RCC 7860 (cell line): ENCODE measurements at regions not wholly inside any gene's neighbourhood (a gene's known extent, or its start where the extent isn't known, plus 50 kb on each side); places are given as distances from the start of the nearest gene placed in this dataset.

Experiments used
- DNase-seq: peaks from one replicate; pipeline ENCODE4 v3.0.0-alpha.2; 2015; ENCODE audit warnings: low spot score
- FAIRE-seq: peaks from 2 replicates; lab custom pipeline; 2012; peaks lifted over from hg19 to GRCh38; lab: Jason Lieb, UNC

DNA sequence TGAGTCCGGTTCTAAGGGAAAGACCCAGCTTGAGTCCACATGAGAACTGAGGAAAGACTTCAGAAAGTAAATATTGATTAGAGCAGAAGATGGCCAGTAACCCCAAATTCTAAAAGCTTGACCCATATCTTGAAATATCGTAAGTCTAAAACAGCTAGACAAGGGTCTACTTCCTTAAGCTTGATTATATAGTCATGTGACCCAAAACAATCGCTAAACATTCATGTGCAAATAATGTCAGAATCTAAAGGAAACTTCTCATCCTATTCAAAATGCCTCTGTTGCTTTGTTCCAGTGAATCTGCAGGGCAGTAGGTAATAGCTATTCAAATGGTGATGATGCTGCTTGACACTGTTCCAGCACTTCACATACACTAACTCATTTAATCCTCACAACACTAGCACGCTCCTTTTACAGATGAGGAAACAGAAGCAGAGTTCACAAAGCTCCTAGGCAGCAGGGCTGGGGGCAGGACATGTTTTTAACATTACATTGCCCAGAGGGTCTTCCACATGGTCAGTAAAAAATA lies 52.6 kb downstream of the TCF20 start:
- DNase-seq, result no peak
- FAIRE-seq, result no peak

DNA sequence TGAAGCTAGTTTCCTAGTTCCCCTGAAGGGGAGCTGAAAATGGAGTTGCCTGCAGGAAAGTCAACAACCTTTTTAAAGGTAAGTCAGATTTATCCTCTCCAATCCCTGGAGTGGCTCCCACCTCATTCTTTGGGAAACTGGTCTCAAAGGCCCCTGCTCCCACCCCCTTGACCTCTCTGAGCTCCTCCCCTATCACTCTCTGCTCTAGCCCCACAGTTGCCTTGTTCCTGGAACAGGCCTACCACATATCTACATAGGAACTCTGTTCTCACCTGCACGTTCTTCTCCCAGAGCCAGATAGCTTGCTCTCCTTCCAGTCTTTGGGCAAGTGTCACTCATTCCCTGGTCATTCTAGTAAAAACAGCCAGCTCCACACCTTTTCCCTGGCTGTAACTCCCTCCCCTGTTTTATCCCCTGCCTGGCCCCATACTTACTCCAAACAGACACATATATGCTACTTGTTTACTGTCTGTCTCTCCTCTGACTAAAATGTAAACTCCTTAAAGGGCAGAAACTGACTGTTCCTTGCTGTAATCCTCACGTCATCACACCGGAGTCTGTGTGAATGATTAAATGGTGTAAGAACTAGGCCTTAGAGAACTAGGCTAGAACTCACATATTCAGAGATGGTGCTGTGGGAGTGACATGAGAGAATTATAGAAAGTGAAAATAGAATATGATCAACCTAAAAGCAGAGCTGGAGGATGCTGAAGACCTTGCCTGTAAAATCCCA lies 53.3 kb downstream of the TCF20 start:
- DNase-seq, result no peak
- FAIRE-seq, result no peak

DNA sequence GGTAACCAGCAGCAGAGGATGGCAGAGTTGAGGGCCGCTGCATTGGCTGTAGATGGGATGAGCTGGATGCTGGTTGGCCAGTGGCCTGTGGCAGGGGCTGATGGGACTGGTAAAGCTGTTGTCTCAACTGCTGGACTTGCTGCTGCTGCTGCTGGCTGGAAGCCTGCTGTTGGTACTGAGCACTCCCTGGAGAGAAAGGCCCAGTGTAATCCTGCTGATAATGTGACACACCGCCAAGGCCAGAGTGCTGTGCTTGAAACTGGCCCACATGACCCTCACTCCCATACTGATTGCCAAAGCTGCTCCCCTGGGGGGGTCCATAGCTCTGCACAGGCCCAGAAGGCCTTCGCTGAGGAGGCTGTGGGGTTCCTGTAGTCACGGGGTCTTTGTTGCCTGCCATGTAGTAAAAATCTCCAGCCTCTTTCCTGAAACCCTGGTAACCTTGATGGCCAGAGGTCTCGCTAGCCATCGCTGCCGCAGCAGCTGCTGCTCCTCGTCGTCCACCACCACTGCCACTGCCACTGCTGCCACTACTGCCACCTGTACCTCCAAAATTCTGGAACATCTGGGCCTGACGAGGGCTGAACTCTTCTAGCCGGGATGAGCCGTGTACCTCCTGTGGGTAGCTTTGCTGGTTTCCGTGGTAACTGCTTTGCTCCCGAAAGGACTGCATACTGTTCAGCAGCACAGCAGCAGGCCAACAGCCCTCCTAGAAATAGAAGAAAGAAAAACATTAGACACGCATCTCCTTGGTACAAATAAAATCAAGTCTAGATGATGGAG lies 55.6 kb downstream of the TCF20 start:
- DNase-seq (no peak), FAIRE-seq (no peak)

DNA sequence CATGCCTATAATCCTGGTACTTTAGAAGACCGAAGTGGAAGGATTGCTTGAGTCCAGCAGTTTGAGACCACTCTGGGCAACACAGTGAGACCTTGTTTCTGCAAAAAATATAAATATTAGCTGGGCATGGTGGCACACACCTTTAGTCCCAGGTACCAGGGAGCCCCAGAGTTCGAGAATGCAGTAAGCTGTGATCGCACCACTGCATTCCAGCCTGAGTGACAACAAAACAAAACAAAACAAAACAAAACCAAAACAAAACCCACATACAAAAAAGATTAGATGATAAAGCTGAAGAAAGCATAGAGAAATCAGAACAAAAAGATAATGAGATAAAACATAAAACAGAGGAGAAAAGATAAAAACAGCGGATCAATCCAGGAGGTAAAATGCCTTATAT lies 62.1 kb downstream of the TCF20 start:
- DNase-seq (no peak), FAIRE-seq (no peak)

DNA sequence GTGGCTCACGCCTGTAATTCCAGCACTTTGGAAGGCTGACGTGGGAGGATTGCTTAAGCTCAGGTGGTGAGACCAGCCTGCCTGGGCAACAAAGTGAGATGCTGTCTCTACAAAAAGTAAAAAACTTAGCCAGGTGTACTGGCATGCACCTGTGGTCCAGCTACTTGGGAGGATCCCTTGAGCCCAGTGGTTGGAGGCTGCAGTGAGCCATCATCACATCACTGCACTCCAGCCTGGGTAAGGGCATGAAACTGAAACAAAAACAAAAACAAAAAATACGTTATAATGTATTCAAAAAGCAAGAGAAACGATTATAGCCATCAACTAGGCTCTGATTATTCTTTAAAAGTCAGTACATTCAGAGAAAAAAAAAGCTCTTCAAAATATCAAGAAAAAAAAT lies 62.5 kb downstream of the TCF20 start:
- DNase-seq (no peak), FAIRE-seq (no peak)

DNA sequence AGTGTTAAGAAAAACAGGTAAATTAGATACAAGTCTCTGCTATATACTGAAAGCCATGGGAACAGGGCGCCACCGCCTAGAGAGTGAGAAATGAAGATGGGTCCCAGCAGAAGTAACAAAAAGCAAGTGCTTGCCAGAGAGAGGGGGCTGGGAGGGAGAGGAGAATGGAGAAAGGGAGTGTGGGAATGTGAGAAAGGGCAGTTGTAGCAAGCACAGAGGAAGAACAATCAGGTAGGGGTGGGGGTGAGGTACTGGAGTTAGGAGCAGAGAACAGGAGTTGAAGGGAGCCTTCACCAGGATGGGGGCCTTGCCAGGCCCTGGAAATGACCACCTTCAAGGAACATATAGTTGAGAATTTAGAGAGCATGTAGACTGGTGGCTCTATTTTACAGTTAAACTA lies 66.8 kb downstream of the TCF20 start:
- no peak for FAIRE-seq
- DNase-seq, result no peak

DNA sequence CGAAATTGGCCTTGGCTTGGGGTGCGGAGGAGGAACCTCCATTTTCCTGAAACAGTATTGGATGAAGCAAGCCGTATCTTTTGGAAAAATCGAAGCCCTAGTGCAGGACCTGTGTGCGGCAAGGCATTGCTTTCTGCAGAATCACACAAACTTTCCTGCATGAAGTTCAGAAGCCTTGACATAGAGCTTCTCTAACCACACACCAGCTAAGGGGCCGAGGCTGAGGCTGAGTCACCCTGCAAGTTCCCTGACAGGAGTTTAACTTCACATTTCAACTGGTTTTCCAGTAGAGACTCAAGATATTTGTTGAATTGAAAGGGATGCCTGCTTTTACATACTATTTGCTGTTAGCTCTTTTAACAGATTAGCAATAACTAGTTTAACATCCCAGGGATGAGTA lies 67.8 kb downstream of the TCF20 start:
- DNase-seq, result peak; percentile 9
- peak; percentile 70 for FAIRE-seq

DNA sequence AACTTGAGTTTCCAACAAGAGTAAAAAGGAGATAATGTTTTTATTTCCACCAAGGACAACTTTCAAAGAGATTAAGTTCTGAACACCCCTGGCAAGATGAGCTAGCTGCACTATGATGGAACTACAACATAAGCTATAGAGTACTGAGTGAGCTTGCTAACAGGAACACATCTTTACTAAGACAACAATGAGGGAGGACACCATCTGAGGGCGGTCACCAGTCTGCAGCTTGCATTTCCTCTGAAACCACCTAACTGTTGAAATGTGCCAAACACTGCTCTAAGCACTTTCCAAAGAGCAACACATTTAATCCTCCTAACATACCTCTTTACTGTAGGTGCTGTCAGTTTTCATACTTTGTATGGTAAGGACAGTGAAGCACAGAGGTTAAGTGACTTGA lies 68.4 kb downstream of the TCF20 start:
- no peak for DNase-seq
- no peak for FAIRE-seq

DNA sequence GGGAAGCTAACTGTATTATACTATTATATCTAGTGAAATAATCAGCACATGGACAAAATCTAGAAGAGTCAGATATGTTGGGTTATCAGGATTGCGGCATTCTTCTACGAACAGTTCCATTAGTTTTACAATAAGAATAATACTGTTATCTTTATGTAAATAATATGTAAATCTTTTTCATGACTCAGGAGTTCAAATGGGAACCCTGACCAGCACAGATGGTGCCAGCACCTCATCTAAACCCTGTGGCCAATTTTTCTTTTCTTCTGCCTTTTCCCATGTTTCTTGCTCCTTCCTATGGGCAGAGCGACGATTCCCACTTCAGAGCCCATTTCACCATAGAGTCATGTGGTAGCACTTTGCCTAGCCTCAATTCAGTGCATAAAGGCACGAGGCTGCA lies 68.4 kb upstream of the CYP2D6 start:
- FAIRE-seq (no peak), DNase-seq (no peak)

DNA sequence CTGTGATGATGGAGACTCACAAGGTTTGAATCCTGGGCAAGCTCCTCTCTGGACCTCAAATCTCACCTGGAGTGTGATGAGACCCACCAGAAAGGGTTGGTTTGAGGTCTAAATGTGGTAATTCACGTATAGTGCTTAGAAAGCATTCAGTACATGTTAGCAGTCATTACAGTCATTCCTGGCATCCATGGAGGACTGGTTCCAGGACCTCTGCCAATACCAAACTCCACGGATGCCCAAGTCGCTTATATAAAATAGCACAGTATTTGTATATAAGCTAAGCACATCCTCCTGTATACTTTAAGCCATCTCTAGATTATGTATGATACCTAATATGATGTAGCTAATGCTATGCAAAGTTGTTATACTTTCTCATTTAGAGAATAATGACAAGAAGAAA lies 67.6 kb upstream of the CYP2D6 start:
- FAIRE-seq, result no peak

DNA sequence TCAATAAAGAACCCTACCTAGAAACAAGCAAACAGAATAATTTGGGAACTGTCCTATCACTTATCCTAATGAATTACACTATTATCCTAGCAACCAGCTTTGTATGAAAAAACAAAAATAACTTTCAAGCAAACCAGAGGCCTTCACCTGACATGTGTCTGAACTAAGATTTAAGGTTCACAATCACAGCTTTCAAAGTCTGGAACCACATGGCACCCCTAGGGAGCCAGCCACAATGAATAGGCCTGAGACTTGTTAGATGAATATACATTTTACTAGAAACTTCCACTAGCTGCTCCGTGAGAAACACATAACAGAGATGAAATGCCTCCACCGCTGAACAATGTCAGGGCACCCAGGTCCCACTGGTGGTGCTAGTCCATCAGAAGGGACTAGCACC lies 65.8 kb upstream of the CYP2D6 start:
- no peak for DNase-seq
- no peak for FAIRE-seq

More for the DNA sequence above, 67.6 kb upstream of the CYP2D6 start:
- no peak for DNase-seq

DNA sequence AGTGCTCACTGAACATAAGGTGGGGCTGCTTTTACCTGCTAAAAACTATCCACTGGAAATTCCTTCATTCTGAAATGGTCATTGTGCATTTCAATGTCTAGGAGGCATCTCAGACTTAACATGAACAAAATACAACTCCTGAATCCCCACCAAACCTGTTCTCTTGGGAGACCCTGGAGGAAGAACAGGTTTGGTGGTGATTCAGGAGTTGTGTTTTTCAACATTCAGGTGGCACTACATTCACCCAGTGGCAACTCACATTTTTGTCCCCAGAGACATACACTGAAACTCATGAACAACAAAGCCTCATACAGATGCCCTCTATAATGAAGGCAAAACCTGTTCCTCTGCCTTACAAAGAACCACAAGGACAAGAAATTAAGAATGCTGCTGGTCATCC lies 64.3 kb upstream of the CYP2D6 start:
- DNase-seq, result no peak
- FAIRE-seq, result no peak

DNA sequence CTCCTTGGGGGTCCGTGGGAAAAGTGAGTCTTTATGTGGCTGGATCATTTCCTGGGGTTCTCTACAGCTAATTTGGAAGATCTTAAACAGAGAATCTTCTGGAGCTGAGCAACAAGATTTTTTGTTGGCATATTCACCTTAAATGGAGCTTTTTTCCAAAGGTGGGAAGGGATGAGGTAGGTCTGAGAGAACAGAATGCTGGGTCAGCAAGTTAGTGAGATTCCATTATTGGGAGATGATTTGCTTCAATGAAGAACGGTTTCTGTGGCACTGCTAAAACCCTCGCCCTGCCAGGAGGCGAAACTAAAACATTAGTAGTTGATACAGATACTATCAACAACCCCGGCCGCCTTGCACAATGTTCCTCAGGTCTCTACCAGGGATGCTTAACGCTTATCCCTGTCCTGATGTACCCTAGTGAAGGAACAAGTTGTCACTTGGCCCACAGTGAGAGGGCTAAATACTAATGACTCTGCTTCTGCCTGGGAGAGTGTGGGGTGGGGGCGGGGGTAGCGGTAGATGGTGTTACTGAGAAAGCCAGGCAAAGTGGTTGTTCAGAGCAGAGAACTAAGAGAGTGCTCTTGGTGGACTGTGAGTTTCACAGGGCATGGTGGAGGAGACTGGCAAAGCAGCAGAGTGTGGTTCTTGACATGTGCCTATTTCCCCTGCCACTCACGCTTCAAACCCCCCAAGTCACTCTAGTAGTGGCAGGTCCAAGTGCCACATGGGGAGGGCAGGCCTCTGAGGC lies 63.7 kb upstream of the CYP2D6 start:
- DNase-seq (no peak), FAIRE-seq (no peak)

DNA sequence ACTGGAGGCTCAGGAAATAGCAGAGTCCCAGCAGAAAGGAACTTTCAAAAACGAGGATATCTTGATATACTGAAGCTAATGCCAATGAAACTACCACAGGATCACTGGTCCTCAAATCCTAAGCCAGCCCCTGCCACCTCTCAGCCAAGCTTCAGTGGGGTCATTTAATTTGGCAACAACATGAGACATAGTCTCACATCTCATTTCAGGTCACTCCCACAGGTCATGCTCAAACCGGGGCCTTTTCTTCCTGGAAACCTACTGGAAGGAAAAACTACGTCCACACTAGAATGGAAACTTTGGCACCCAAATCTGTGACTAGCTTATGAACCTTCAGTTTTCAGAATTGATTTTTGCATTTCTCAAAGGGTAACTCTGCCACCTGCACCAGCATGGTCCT lies 61.9 kb upstream of the CYP2D6 start:
- FAIRE-seq, result no peak
- DNase-seq, result no peak

DNA sequence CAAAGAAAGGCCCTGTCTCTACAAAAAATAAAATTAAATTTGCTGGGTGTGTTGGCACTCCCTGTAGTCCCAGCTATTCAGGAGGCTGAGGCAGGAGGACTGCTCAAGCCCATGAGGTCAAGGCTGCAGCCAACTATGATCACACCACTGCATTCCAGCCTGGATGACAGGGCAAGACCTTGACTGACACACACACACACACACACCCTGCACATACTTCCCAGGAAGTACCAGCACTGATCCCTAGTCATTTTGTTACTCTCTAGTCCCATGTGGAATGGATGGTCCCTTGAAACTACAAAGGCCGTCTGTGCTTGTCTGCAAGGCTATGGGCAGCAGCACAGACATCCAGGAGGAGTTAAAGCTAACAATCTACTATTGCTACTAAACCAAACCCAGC lies 59.7 kb upstream of the CYP2D6 start:
- FAIRE-seq (no peak), DNase-seq (no peak)

DNA sequence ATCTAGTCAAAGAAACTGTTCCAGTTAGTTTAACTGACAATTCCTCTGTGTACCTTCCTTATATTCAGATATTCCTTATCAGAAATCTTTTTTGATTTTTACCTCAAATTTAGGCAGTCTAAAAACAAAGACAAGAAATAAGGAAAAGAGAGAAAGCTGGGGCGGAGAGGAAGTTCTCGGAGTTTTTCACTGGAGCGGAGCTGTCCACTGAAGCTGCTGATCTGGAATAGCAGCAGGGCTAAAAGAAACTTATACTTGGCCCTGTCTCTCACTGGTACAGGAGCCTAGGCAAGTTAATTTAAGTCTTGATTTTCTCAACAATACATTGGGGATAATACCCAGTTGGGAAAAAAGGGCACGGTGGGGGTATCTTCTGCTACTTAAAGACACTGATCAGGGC lies 59.2 kb upstream of the CYP2D6 start:
- no peak for FAIRE-seq
- DNase-seq, result no peak

DNA sequence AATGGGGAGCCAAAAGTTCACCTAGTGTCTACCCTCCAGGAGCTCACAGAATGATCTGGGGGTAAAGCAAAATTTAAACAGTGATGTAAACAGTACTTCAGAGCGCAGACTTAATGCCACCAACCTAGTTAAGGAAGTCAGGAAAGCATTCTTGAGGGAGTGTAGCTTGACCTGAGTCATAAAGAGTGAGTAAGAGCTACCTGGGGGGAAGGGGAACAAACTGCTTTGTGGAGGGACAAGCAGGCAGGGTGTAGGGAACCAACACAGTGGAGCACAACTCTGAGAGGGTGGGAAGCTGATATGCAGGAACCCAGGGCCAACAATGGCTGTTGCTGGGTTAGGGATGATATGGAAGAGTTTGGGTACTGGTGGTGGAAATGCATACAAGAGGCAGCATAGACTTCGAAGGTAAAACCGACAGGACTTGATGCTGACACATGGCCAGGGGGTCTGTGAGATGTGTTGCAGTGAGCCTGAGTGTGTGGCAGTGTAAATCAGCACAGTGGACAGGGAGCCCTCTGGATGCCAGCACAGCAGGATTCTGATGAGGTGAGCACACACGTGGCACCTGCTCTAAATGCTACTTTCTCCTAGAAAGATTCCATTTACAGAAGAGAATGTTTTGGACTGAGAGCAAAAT lies 58.3 kb upstream of the CYP2D6 start:
- DNase-seq (peak; percentile 62), FAIRE-seq (peak; percentile 75)

DNA sequence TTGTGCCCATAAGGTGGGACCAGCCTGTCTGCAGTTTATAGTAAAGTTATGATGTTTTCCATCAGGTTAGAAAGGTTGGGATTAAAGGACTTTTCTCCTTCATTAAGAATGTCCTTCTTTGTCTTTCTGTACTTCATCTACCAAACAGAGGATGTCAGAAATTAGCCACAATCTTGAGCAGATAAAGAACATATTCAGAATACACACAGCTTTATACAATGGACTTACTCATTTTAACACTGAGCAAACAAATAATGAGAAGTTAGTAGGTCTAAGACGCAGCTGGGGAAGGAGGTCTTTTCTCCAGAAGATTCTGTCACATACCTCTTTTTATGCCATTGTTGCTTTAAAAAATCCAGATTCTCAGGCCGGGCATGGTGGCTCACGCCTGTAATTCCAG lies 57.0 kb upstream of the CYP2D6 start:
- FAIRE-seq, result no peak
- DNase-seq, result no peak

DNA sequence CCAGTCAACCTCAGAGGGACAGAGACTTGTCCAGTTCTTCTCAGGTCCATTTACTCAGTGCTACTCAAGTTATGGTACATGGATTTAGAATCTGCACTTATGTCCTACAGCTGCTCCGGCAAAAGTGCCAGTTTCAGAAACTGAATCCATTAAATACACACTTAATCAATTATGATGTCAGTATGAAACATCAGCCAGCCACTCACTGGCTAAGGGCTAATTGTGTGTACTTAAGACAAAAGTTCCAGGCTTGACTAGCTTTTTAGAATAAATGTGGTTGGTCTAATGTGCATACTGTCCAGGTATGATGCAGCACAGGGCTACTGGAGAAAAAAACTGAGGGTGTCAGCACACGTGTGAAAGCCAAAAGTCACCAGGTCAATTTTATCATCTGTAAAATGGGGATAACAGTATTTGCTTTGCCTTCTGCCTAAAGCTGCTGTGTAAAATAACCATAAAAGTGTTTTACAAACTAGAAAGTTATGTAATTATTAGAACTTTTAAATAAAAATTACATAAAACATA lies 55.4 kb upstream of the CYP2D6 start:
- FAIRE-seq, result no peak
- DNase-seq, result no peak

DNA sequence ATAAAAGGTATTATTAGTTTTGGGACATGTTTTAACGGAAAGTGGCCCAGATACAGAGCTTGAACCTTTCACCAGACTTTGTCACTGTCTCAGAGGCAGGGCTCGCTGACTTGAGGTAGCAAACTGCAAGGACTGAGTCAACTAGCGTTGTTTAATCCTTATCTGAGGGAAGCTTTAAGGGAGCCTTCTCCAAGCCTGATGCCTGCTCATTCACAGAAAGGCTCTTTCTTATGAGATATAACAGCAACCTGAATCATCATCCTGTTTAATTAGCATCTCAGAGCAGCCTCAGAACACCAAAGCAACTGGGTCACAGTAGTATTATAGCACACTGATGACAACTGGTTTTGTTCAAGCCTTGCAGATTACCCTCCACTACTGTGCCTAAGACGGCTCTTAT lies 54.2 kb upstream of the CYP2D6 start:
- DNase-seq (no peak), FAIRE-seq (no peak)
